ENCODE measurements at regions not wholly inside any gene's neighbourhood (a gene's known extent, or its start where the extent isn't known, plus 50 kb on each side); places are given as distances from the start of the nearest gene placed in this dataset.
"Not testable (repeated sequence)": the region's sequence is repeated elsewhere in the genome, so short reads cannot be mapped to it uniquely, and the experiment has no call there.

DNA sequence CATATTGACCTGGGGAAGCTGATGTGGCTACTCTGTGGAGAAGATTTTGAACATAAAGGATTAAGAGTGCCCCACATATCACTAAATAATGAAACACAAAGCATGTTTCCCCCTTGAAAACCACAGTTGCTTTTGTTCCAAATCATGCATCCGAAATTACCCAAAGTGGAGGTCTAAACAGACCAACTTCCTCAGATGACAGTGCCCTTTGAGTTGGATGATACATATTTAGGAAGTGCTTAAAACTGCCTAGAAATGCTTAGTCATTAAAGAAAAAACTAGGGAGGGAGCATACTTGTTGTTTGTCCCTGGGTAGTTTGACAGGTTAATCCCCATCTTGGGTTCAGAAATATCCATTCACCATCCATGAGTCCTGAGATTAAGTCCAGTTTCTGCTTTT, 1070.3 kb downstream of the SUCLG1 start:
- DNase-seq (ENCODE audit: low spot score), result no peak

DNA sequence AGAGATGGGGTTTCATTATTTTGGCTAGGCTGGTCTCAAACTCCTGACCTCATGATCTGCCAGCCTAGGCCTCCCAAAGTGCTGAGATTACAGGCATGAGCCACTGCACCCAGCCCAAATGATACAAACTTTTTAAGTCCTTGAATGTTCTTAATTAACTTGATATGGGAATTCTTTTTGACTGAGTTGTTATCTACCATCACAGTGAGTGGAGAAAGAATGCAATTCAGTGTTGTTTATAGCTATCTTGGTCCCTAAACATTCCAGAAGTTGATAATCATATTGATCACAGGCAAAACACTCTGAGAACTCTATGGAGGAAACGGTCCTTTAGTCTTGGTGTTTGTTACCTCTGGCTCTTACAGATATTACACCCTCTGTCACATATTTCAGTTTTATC, 1072.5 kb downstream of the SUCLG1 start:
- DNase-seq (ENCODE audit: low spot score), result no peak

DNA sequence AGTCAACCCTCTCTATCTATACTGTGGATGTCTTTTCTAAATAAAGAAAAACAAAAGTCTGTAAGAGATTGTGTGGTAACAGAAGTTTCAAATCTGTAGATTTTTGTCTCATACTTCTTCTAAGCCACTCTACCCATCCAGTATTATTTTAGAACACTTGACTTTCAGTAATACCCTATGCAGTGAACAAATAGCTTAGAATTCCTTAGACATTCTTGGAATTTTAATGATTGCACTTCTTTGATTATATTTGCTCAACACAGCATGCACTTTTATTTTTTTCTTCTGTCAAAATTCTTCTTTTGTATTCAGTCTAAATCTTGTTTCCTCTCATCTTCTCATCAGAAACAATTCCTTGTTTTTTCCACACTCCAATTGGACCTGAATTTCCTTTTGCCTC, 1080.2 kb downstream of the SUCLG1 start:
- DNase-seq (ENCODE audit: low spot score), result no peak

DNA sequence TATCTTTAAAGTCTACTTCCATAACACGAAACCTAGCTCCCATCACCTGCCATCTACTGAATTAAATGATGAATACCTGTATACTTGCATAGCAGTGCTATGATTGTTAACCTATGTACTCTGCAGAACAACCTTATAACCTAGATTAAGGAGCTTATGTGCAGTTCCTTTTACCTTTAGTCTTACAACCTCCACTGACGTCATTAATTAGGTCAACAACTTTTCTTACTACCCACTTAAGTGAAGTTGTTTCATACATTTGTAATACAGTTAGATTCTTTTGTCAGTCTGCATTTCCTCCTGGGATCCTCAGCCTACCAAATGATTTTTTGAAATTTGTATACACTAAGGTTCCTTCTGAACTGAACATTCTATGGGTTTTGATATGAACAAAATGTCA, 1082.3 kb downstream of the SUCLG1 start:
- DNase-seq (ENCODE audit: low spot score), result no peak

DNA sequence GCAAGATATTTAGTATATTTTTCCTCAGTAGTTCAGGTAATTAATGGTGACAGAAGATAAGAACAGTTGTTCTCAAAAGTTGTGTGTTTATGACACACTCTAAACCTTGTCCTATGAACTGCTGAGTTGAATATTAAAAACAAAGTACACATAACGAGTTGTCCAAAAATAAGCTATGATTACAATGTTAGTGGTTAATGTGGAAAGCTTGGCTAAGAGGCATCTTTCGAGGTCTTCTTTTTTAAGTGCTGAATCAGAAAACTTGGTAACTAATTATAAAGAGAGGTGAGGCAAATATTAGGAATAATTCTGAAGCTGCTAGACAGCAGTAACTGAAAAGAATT, 1088.7 kb downstream of the SUCLG1 start:
- no peak for DNase-seq (ENCODE audit: low spot score)

DNA sequence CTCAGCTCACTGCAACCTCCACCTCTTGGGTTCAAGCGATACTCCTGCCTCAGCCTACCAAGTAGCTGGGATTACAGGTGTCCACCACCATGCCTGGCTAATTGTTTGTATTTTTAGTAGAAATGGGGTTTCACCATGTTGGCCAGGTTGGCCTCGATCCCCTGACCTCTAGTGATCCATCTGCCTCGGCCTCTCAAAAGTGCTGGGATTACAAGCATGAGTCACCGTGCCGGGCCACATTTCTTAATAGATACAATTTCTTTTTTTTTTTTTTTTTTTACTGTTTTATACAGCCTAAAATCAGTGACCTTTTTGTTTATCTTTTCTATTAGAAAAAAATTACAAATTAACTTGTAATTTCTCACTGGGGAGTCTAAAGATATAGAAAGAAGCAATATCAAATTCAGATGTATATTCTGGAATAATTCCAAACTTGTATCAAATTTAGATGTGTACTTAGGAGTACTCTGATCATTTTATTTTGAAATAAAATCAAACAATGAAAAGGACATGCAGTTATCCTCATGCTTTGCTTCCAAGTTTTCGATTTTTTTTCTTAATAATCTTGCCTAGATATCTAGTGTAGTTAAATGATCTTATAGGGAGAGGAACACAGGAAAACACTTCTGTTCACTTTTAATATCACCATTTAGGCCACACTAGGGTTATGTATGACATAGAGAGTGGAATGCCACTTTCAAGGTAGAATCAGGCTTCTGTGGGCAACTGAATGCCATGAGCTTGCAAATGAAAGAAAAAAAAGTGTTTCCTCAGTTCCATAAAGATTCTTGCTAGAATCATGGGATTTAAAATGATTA, 1089.3 kb downstream of the SUCLG1 start:
- no peak for DNase-seq (ENCODE audit: low spot score)

DNA sequence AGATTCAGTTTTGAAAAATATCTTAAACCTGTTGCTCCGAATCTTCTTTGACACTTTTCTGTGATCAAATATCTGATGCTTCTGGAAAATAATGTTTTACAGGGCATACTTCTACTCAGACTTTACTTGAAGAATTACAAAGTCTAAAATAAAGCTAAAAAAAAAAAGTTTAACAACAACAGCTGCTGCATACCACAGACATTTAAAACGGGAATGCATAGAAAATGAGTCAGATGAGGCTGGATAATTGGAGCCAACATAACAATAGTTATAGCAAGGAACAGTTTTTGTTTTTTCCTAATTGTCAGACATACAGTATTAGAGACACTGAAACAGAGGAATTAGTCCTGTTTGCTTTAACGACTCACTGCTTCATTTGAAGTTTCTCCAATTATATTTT, 1090.2 kb downstream of the SUCLG1 start:
- DNase-seq (ENCODE audit: low spot score), result no peak

DNA sequence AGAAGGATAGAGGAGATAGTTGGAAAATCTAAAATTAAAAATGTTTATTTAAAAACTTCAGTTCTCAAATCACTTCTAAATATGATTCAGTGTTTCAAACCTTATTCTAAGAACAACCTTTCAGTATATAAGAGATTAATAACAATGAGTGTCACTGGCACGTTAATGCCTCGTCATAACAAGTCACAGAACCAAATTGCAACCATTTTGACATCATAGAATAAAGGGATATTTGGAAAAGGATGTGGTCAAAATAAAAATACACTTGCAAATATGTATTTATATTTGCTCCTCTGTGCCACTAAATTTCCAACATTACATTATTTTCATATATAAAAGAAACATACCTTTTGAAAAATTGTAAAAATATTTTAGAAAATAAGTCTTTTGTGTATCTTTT, 1090.6 kb downstream of the SUCLG1 start:
- no peak for DNase-seq (ENCODE audit: low spot score)

DNA sequence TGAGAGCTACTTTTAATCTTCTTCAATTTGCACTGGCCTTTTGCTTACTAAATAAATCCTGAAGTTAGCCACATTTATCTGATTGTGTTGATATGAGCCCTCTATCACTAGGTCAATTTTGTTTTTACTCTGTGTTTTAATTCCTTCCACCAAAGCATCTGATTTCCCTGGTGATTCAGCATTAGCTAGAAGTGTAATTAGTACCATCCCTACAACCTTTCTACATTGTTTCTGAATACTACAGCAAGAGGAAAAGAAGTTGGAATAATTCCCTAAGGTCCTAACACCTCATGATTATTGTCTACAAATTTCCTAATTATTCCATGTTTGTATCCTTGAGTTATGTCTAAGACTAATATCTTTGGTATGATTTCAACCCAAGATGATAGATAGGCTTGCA, 1093.6 kb downstream of the SUCLG1 start:
- no peak for DNase-seq (ENCODE audit: low spot score)

DNA sequence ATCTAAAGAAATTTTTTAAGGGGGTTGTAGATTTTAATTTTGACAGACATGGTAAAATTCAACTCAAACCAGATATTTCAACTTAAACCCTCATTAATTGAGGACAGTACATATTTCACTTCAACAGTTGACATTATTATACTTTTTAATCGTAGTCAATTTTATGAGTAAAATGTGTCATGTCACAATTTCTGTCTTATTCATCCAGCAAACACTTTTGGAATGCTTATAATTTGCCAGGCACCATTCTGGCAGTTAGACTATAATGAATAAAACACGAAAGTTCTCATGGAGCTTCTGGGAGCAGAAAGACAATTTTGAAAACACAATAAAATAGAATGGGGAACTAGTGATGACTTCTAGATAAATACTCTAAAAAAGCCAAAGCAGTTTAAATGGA, 1094.8 kb downstream of the SUCLG1 start:
- no peak for DNase-seq (ENCODE audit: low spot score)

DNA sequence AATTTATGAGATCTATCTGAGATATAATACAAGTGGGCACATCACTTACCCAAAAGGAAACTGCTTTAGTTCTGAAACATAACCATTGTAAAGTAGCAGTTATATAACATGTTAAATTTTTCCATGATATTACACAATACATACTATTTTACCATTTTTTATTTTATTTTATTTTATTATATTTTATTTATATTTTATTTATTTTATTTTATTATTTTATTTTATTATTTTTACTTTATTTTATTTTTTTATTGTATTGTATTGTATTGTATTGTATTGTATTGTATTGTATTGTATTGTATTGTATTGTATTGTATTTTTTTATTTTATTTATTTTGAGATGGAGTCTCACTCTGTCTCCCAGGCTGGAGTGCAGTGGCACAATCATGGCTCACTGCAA, 1095.9 kb downstream of the SUCLG1 start:
- not testable (repeated sequence) for DNase-seq (ENCODE audit: low spot score)

DNA sequence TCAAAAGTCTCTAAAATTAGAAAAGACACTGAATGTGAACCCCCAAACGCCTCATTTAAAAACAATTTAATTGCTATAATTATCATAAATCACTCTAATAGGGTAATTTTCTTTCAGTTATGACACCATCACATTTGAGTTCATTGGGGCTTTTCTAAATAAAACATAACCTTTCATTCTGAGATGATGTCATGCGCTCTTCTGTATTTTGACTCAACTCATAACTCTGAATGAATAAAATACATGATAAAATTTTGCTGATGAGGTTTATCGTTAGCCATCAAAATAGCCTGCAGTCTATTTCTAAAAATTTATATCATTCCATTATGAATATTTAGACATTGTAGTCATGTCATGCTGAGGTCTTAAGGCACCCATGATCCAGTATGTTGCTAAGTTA, 1099.7 kb downstream of the SUCLG1 start:
- no peak for DNase-seq (ENCODE audit: low spot score)

DNA sequence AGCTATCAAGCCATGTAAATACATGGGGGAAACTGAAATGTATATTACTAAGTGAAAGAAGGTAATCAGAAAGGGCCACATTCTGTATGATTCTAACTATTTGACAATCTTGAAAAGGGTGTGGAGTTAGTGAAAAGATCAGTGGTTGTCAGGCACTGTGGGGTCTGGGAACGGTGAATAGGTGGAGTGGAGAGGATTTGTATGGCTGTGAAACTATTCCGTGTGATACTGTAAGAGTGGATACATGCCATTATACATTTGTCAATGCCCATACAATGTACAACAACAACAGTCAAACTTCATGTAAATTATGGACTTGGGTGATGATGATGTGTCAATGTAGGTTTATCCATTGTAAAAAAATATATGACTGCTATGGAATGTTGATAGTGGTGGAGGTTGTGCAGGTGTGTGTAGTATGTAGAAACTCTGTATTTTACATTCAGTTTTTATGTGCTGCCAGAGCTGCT, 1116.2 kb downstream of the SUCLG1 start:
- no peak for DNase-seq (ENCODE audit: low spot score)

DNA sequence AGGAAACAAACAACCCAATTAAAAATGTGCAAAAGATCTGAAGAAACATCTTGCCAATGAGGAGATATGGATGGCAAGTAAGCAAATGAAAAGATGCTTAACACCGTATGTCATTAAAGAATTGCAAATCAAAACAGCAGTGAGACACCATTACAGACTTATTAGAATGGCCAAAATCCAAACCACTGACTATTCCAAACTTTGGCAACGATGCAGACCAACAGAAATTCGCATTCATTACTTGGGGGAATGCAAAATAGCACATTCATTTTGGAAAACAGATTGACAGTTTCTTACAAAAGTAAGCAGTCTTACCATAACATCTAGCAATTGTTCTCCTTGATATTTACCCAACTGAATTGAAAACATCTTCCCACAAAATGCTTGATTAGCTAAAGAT, 1118.7 kb downstream of the SUCLG1 start:
- no peak for DNase-seq (ENCODE audit: low spot score)

DNA sequence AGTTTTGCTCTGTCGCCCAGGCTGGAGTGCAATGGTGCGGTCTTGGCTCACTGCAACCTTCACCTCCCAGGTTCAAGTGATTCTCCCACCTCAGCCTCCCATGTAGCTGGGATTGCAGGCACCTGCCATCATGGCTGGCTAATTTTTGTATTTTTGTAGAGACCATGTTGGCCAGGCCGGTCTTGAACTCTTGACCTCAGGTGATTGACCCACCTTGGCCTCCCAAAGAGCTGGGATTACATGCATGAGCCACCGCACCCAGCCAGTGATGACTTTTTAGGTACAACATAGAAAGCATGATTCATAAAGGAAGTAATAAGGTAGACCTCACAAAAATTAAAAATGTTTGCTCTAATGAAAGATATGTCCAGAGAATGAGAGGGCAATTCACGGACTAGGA, 1119.1 kb downstream of the SUCLG1 start:
- DNase-seq (ENCODE audit: low spot score), result not testable (repeated sequence)

DNA sequence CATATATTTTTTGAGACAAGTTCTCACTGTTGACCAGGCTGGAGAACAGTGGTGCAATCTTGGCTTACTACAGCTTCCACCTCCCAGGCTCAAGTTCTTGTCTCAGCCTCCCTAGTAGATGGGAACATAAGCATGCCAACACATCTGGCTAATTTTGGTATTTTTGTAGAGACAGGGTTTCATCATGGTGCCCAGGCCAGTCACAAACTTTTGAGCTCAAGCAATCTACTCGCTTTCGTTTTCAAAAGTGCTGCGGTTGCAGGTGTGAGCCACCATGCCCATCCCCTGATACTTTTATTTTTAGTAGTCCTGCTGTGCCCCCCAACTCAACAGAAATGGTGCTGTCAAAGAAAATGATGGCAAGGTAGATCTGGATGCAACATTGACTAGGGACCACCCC, 1127.3 kb downstream of the SUCLG1 start:
- DNase-seq (ENCODE audit: low spot score), result no peak

DNA sequence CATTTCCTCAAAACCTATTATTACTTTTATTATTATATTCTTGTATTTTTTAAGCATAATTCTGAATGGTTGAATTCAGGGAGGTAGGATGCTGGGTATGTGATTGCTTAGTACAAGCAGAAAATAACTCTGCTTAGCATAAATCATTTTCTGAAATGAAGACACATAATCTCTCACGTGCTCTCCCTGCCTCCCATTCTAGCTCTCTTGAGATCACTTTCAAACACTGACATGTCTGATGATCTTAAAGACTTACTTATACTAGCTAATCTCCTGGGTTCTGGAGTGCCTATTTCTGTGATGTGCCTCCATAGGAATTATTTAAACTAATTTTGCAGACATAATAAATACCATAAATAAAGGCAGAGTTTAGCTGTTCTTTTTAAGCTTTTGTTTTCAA, 1136.0 kb downstream of the SUCLG1 start:
- no peak for DNase-seq (ENCODE audit: low spot score)

DNA sequence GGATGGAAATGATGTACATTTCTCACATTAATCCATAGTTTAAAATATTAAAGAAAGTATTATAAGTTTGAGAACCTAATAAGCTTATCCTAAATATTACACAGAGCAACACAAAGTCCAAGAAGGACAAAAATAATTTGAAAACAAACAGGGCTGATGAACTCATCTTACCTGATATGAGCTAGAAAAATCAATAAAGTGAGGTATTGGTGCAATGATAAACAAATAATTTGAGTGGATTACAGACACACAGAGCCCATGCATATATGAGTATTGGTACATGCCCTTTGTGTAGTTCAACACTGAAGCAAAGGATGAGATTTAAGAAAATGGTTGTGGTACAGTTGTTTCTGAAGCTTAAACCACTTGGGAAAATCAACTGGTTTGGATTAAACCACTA, 1139.0 kb downstream of the SUCLG1 start:
- no peak for DNase-seq (ENCODE audit: low spot score)

DNA sequence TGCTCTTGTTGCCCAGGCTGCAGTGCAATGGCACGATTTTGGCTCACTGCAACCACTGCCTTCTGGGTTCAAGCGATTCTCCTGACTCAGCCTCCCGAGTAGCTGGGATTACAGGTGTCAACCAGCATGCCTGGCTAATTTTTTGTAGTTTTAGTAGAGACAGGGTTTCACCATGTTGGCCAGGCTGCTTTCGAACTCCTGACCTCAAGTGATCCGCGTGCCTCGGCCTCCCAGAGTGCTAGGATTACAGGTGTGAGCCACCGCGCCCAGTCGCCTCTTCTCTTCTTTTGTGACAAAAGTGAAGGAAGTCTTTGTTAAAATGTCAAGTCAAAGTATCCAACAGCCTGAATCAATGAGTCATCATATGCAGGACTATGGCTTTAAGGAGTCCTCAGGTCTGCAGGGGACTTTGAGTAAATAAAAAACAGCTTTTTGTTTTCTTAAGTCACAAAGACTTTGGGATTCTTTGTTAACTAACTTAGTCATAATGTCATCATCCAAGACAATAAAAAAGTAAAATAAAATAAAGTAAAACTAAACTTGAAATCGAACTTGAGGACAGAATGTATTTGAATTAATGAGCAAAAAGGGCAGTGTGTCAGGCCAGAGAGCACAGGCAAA, 1153.2 kb downstream of the SUCLG1 start:
- DNase-seq (ENCODE audit: low spot score), result no peak

DNA sequence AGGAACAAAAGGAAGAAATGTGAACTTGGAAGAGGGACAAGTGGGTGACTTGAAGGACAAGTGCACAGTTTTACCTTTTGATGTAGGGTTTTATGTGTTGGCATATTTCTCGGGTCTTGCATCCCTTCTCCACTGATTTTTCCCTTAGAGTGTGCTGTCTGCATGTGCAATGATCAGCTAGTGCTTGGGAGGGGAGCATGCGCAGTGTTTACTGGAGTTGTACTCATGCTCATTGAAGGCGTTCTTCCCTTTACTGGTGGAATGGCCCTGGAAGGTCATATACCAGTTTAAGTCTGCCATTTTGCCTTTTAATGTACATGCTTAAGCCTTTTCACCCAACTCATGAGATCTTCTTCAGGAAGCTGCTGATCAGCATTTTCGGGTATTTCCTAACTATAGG, 1168.0 kb downstream of the SUCLG1 start:
- DNase-seq (ENCODE audit: low spot score), result no peak

DNA sequence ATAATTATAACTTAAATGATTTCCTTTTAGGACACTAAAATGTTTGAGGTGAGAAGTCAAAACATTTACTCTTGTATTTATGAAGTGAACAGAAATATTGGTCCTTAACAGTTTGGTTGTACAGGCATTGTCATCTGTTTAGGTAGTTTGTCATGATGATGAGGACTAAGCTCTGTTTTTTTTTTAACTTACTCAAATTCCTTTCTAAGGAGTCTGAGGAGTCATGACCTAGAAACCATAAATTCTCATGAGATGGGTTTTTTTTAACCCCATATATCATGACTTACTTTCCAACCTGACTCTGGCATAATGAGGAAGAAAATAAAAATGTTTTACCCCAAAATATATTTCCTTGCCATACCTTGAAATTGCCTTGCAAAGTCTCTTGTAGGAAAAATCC, 1176.2 kb downstream of the SUCLG1 start:
- DNase-seq (ENCODE audit: low spot score), result no peak

DNA sequence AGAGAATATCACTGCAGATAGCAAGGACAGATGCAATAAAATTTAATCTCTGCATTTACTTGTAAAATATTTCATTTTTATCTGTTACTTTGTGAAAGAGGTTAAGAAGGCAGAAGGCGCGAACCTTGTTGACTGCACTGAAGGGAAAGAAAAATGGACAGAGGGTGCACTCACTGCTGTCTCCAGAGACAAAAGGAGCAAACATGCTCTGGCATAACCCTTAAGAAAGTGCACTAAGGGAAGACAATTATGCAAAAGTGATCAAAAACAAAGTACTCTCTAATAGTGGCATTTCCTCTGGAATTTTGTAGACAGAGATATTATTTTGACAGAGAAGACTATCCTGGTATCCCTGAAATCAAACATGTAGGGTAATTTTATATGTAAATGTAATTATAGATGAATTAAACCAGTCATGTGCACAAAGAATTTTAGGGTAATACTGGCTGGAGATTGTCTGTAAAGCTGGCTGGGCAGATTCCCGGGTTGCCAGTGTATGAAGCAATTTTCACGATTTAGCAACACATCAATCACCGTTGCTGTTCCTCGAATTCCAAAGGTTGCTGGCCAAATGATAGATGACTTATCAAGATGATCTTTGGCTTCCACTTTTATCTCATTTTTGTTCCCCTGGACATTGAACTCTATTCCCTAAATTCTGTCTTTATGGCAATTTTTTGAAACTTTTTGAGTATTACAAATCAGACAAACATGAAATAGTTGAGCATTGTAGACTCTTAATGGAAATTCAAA, 1176.9 kb downstream of the SUCLG1 start:
- DNase-seq (ENCODE audit: low spot score), result no peak

DNA sequence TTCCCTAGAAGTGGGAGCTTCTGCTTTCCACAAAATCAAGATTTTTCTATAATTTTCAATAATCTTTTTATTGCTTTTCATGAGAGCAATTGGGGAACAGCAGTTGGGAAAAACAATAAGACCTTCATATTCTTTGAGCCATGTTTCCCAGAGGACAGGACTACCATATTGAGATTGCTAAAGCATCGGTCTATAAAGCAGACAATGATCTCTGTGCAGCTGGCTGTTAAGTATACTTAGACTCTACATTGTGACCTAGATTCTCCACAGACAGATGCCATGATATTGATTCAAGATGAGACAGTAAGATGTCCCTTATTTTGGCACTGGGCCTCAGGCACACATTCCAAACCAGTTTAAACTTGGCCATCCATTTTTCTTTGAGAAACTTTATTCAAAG, 1178.7 kb downstream of the SUCLG1 start:
- no peak for DNase-seq (ENCODE audit: low spot score)

Measured in H4 (cell line).